ENCODE measurements at regions not wholly inside any gene's neighbourhood (a gene's known extent, or its start where the extent isn't known, plus 50 kb on each side); places are given as distances from the start of the nearest gene placed in this dataset.

- Histone ChIP-seq H3K27ac (ENCODE audit: low read length) (no peak overlapping the region), H3K36me3 (ENCODE audit: control insufficient read depth, insufficient read depth, low read length) (no peaks in the 10 kb centered on the region), H3K4me3 (ENCODE audit: low read depth in 2 of 2, low read length in 2 of 2) (no peak overlapping the region), H3K4me1 (ENCODE audit: control insufficient read depth, insufficient read depth, low read length) (no peaks in the 10 kb centered on the region), H3K27me3 (ENCODE audit: control insufficient read depth, insufficient read depth, low read length) (no peaks in the 10 kb centered on the region), H3K9me3 (ENCODE audit: control insufficient read depth, insufficient read depth, low read depth, low read length) (no peaks in the 10 kb centered on the region)
- DNase-seq (ENCODE audit: low read depth, low spot score) (no peak), ATAC-seq (no peak)
- POLR2A ChIA-PET = no interaction called here
- CTCF ChIA-PET = interaction anchor here (0.5 kb wide), 1 partner anchor 137 kb away, joined by 10 read pairs; no protein-coding TSS in a partner anchor
- no peak for TF ChIP-seq SIN3A (IDR thresholded peaks at IDR 0.05; ENCODE audit: borderline replicate concordance, insufficient read depth, low read depth, low read length)
- no peak for TF ChIP-seq CTCF (IDR thresholded peaks at IDR 0.05)
- TF ChIP-seq REST (IDR thresholded peaks at IDR 0.05; ENCODE audit: insufficient read depth in 1 of 2, low read depth in 2 of 2, low read length in 1 of 2) = no peak
- TF ChIP-seq TCF7L2 (IDR thresholded peaks at IDR 0.05; ENCODE audit: low read depth, low read length) = no peak
- TF ChIP-seq POLR2AphosphoS5 (IDR thresholded peaks at IDR 0.05; ENCODE audit: low read depth, low read length) = no peak
- in situ Hi-C loops (cut with HindIII; ENCODE audit: low pct_unique_long_range_greater_than_20kb, low sequenced_read_pairs) (no loop called here), intact Hi-C loops (cut with micrococcal nuclease; ENCODE audit: unreplicated experiment) (no loop called here)
- BruUV-seq (replicated peaks) = no TSS peak
These were observed 1033.7 kb downstream of the BRD1 start for GRCh38 chr22:48793949-48794348.

- Histone ChIP-seq H3K27ac (ENCODE audit: low read length) (no peak overlapping the region), H3K36me3 (ENCODE audit: control insufficient read depth, insufficient read depth, low read length) (no peaks in the 10 kb centered on the region), H3K9me3 (ENCODE audit: control insufficient read depth, insufficient read depth, low read depth, low read length) (no peaks in the 10 kb centered on the region), H3K4me3 (ENCODE audit: low read depth in 2 of 2, low read length in 2 of 2) (no peak overlapping the region), H3K27me3 (ENCODE audit: control insufficient read depth, insufficient read depth, low read length) (no peaks in the 10 kb centered on the region), H3K4me1 (ENCODE audit: control insufficient read depth, insufficient read depth, low read length) (no peaks in the 10 kb centered on the region)
- ChIA-PET POLR2A (no interaction called here), CTCF (no interaction called here)
- intact Hi-C loops (cut with micrococcal nuclease; ENCODE audit: unreplicated experiment) = no loop called here
- TF ChIP-seq SIN3A (IDR thresholded peaks at IDR 0.05; ENCODE audit: borderline replicate concordance, insufficient read depth, low read depth, low read length) = no peak
- DNase-seq (ENCODE audit: low read depth, low spot score) = no peak
- ATAC-seq = no peak
- in situ Hi-C loops (cut with HindIII; ENCODE audit: low pct_unique_long_range_greater_than_20kb, low sequenced_read_pairs) = no loop called here
- BruUV-seq (replicated peaks) = no TSS peak
These were observed 1041.0 kb downstream of the BRD1 start for GRCh38 chr22:48786679-48786996.

- no peak for TF ChIP-seq CTCF (IDR thresholded peaks at IDR 0.05)
- BruUV-seq (replicated peaks) = no TSS peak
- no peak for ATAC-seq
- intact Hi-C loops (cut with micrococcal nuclease; ENCODE audit: unreplicated experiment) = no loop called here
- ChIA-PET POLR2A (no interaction called here), CTCF (no interaction called here)
- Histone ChIP-seq H3K27ac (ENCODE audit: low read length) (no peak overlapping the region), H3K4me3 (ENCODE audit: low read depth in 2 of 2, low read length in 2 of 2) (no peak overlapping the region), H3K9me3 (ENCODE audit: control insufficient read depth, insufficient read depth, low read depth, low read length) (no peaks in the 10 kb centered on the region), H3K27me3 (ENCODE audit: control insufficient read depth, insufficient read depth, low read length) (no peaks in the 10 kb centered on the region), H3K4me1 (ENCODE audit: control insufficient read depth, insufficient read depth, low read length) (no peaks in the 10 kb centered on the region), H3K36me3 (ENCODE audit: control insufficient read depth, insufficient read depth, low read length) (no peaks in the 10 kb centered on the region)
- in situ Hi-C loops (cut with HindIII; ENCODE audit: low pct_unique_long_range_greater_than_20kb, low sequenced_read_pairs) = no loop called here
- DNase-seq (ENCODE audit: low read depth, low spot score) = no peak
These were observed 1041.6 kb downstream of the BRD1 start for GRCh38 chr22:48785792-48786678.

Measured in Panc1 (cell line).